AG04449 (cell line): ENCODE measurements at regions not wholly inside any gene's neighbourhood (a gene's known extent, or its start where the extent isn't known, plus 50 kb on each side); places are given as distances from the start of the nearest gene placed in this dataset.

Experiments used
- CTCF ChIA-PET: fragments of 350-600 bp; formaldehyde crosslinking; extraction: SDS; loops from one replicate; lab custom pipeline; 2021; ENCODE audit warnings: antibody characterized with exemption; lab: Yijun Ruan, JAX
- POLR2A ChIA-PET: fragments of 400-600, 350-600 bp; formaldehyde crosslinking; extraction: SDS; loops from one replicate; lab custom pipeline; 2020; ENCODE audit warnings: antibody characterized with exemption, inconsistent platforms; lab: Yijun Ruan, JAX
- DNase-seq: peaks from one replicate; pipeline ENCODE4 v3.0.0-alpha.2; 2010; ENCODE audit warnings: low read depth, low spot score
- H3K4me3 ChIP-seq: 2 replicates; pipeline ENCODE4 v1.5.1; 2011; ENCODE audit warnings: low read depth, mild to moderate bottlenecking, control low read depth, low read length
- TF ChIP-seq, protein P1 (sequence below): IDR thresholded peaks from one replicate; pipeline ENCODE4 v1.5.1; 2011; ENCODE audit warnings: mild to moderate bottlenecking, moderate library complexity, low read length, control low read depth, inconsistent platforms; ENCODE audit not compliant: insufficient read depth; ENCODE audit errors: missing control alignments

DNA sequence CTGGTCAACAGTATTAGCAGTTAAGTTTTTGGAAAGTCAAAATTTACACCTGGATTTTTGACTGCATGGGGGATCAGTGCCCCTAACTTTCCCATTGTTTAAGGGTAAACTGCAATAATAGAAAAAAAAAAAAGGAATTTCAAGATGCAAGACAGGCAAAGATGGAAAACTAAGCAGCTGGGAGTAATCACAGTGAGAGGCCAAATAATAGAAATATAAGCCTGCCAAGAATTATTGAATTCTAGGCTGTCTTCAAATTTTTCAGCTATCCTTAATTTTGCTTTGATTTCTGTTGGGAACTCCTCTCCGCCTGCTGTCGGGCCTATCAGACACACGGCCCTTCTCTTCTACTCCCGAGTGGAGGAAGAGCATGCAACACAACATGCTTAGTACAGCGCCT, 215.5 kb upstream of the LMCD1 start:
- ChIA-PET POLR2A (no interaction called here), CTCF (interaction anchor here (1.3 to 1.7 kb wide), 2 partner anchors 16 to 39 kb away, joined by 3 to 8 read pairs; no protein-coding TSS in a partner anchor)
- TF ChIP-seq, protein P1, sequence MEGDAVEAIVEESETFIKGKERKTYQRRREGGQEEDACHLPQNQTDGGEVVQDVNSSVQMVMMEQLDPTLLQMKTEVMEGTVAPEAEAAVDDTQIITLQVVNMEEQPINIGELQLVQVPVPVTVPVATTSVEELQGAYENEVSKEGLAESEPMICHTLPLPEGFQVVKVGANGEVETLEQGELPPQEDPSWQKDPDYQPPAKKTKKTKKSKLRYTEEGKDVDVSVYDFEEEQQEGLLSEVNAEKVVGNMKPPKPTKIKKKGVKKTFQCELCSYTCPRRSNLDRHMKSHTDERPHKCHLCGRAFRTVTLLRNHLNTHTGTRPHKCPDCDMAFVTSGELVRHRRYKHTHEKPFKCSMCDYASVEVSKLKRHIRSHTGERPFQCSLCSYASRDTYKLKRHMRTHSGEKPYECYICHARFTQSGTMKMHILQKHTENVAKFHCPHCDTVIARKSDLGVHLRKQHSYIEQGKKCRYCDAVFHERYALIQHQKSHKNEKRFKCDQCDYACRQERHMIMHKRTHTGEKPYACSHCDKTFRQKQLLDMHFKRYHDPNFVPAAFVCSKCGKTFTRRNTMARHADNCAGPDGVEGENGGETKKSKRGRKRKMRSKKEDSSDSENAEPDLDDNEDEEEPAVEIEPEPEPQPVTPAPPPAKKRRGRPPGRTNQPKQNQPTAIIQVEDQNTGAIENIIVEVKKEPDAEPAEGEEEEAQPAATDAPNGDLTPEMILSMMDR: no peak
- no peak overlapping the region for H3K4me3 ChIP-seq
- DNase-seq: no peak

DNA sequence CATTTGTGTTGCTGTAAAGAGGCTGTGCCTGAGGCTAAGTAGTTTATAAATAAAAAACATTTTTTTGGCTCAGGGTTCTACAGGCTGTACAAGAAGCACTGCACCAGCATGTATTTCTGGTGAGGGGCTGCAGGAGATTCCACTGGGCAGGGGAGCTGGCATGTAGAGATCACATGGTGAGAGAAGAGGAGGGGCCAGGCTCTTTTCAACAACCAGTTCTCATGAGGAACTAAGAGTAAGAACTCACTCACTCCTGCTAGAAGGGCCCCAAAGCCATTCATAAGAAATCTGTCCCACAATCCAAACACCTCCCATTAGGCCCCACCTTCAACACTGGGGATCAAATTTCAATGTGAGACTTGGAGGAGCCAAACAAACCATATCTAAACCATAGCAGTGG, 214.9 kb upstream of the LMCD1 start:
- H3K4me3 ChIP-seq: no peak overlapping the region
- DNase-seq: no peak
- TF ChIP-seq, protein P1: no peak
- ChIA-PET CTCF (interaction anchor here (1.3 to 1.7 kb wide), 2 partner anchors 15 to 38 kb away, joined by 3 to 8 read pairs; no protein-coding TSS in a partner anchor), POLR2A (no interaction called here)

DNA sequence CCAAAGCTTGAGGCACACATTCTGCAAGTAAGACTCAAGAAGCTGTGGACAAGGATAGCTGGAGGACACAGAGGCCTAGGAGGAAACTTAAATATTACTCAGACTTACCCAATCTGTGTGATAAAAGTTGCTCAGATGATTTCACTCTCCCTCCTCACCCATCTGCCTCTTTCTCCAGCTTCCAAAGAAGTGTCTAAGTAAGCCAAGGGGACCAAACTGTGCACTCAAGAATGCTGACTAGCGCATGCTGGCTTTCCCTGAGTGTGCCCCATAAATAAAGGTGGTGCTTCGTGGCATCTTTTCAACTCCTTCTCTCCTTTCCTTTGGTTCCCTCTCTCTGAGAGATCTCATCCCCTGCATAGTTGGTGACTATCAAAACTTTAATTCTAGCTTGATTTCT, 211.0 kb upstream of the LMCD1 start:
- H3K4me3 ChIP-seq: no peak overlapping the region
- ChIA-PET CTCF (interaction anchor here (4.6 kb wide), 1 partner anchor 11 kb away, joined by 28 read pairs; no protein-coding TSS in a partner anchor), POLR2A (no interaction called here)
- TF ChIP-seq, protein P1: no peak
- no peak for DNase-seq

DNA sequence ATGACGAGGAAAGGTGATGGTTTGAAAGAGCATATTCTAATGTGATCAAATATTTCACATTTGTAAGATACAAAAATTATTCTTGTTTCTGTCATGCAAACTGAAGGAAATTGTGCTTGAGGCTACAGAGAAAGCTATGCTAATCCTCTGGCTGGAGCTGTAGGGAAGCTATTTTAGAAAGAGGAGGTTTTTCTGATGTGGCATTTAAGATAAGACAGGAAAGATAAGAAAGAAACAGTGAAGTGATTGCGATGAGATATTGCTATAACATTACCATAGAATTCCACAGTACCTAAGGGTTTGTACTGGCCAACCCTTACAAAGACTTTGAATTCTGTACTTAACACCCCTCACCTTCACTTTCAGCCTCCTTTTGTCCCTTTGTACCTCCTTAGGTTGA, 205.2 kb upstream of the LMCD1 start:
- ChIA-PET POLR2A (no interaction called here), CTCF (no interaction called here)
- DNase-seq: no peak
- TF ChIP-seq, protein P1: no peak
- no peak overlapping the region for H3K4me3 ChIP-seq

DNA sequence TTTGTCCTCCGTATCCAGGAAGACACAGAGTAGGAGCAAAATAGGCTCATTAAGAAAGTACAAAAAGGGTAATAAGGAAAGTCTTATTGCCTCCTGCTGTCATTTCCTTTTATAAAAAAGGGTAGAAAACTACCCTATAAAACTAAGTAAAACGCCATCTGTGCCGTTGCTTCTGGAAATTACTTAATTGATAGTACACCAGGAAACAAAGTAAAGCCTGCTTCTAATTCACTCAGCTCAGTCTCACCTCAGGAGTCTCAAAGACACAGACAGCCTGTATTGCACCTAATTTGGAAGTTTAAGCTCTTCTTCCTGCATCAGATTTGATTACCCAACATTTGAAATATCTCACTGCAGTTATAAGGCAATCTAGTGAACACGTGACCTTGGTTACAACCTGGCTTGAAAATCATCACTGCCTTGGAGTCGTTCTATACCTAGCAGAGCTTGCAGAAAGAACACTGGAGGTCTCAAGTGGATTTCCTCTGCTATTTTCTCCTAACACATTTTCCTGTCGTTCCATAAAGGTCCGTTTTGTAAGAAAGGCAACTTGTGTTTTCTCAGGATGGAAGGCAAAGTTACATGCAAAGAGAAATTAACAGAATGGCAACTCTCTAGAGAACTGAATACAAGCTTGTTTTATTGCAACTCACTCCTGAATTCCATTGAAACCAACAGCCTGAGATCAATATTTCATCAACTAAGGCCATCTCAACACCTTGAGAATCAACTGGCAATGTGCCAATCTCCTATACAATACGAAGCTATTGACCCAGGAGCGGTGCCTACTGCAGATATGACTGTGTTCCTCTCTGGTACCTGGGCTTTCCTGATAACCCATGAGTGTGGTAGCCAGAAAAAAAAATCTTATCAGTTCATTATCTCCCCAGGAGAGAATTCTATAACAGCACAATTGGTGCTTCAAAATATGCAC, 203.3 kb upstream of the LMCD1 start:
- H3K4me3 ChIP-seq: no peak overlapping the region
- no peak for DNase-seq
- POLR2A ChIA-PET: no interaction called here
- CTCF ChIA-PET: interaction anchor here (0.9 to 1.7 kb wide), 3 partner anchors 10 to 58 kb away, joined by 3 to 4 read pairs (median 4); no protein-coding TSS in a partner anchor
- TF ChIP-seq, protein P1: no peak

DNA sequence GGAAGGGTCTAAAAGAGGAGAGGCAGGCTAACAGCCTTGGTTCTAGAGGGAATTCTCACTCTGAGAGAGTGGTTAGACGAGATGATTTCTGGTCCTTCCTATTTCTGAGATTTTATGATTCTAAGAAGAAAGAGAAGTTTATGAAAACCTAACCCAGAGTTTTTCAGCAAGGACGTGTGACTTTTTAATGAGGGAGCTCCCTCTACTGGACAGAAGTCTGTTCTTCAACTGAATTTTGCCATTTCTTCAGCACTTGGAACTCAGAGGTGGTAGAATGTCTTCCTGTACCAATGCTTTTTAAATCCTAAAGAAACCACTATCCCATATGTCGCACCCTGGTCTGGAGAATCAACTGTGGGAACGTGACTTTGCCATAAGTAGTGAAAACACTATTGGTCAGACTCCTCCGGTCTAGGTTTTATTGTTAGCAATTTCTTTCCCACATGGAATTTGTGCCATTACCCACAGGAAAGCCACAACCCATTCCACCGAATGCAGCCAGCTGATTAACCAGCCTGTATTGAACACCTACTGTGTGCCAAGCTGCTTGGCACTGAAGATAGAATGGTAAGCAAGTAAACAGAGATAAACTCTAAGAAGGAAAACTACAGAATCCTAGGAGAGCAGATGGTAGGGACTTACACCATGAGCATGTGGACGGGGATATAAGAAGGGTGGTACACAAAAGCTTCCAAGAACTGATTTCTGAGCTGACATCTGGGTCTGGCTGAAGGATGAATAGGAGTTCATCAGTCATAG, 199.5 kb upstream of the LMCD1 start:
- no peak overlapping the region for H3K4me3 ChIP-seq
- peak; percentile 26 for DNase-seq
- CTCF ChIA-PET: interaction anchor here (0.8 to 6.9 kb wide), 24 partner anchors 8 to 323 kb away, joined by 3 to 54 read pairs (median 4); no protein-coding TSS in a partner anchor
- POLR2A ChIA-PET: no interaction called here
- TF ChIP-seq, protein P1: peak; percentile 59
